ENCODE measurements at regions not wholly inside any gene's neighbourhood (a gene's known extent, or its start where the extent isn't known, plus 50 kb on each side); places are given as distances from the start of the nearest gene placed in this dataset.

DNA sequence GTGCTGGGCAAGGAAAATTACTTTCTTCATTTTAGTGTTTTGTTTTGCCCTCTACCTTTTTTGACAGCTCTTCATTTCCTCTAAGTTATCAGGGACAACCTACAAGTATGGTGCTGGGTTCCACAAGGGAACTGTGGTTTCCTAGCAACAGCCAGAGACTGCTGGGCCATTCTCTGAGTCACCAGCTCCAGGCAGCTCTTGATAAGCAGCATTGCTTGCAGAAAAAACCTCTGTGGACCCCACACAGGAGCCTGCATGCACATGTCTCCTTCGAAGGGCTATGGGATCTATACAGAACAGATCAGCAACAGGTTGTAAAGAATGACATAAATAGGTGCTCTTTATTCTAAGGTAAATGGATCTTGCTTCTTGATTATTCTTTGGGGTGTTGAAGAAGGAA is 81.0 kb upstream of the CCDC196 start:
- H3K27ac ChIP-seq, result no peak overlapping the region
- no peak overlapping the region for H3K4me3 ChIP-seq

DNA sequence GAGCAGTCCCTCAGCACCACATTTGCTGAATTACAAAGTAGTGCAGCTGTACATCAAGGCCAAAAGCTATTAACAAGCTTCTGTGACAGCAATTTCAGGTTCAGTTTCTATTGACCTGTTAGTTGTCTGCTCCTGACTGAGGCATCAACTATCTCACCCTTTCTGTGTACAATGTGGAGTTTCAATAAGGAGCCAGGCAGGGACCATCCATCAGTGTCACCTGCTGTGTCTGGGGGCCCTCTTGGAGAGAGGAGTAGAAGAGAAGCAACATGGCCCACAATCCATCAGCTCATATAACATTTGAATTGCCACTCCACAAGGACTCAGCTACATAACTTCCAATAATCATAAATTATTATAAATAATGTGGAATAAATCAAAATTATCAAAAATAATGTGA is 72.3 kb upstream of the CCDC196 start:
- H3K27ac ChIP-seq, result no peak overlapping the region
- H3K4me3 ChIP-seq, result no peak overlapping the region

DNA sequence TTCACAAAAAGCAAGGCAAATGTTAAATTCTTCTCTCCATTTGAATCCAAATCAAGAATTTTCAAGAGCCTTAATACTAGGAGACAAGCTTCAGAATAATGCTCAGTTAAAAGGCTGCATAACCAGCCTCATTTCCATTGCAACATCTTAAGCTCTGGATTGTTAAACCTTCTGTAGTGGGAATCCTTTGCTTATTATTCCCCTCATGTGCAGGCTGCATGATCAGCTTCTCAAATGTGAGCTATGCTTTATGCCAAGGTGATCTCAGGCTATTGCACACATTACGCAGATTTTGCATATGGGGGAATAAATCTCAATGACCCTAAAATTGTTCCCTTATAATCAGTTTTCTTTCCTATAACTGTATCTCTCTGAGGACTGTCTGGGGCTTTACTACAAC is 71.7 kb upstream of the CCDC196 start:
- H3K27ac ChIP-seq, result no peak overlapping the region

DNA sequence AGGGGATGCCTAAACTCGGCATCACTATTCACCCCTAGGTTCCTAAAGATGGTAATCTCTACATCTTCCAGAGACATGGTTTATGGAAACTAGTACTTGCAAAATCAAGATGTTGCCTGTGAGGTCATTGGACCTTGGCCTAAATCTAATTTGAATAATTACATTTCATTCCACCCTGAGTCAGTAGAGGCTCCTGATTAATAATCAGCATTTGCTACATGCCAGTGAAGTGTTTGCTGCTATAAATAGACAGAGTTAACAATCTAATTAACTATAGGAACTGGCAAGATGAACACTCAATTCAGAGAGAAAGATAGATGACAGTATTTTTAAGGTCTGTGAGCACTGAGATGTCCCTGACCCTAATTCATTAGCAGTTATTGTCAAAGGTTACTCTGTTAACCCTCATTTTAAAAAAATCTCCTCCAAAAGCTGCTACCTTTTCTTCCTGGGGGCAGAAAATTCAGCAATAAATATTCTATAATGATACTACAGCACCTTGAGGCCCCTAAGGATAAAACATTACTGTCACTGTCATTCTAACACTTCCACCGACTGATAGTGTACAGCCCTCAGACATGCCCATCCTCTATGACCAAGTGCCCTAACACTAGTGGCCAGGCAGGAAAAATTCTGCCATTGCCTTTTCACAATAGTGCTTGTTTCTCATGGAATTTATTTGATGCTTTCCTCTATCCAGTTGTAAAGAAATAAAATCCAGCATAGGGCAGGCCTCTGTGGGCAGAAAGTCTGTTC is 65.7 kb upstream of the CCDC196 start:
- Histone ChIP-seq H3K4me3 (no peak overlapping the region), H3K27ac (no peak overlapping the region)

More for the DNA sequence above, 71.7 kb upstream of the CCDC196 start:
- no peak overlapping the region for H3K4me3 ChIP-seq

DNA sequence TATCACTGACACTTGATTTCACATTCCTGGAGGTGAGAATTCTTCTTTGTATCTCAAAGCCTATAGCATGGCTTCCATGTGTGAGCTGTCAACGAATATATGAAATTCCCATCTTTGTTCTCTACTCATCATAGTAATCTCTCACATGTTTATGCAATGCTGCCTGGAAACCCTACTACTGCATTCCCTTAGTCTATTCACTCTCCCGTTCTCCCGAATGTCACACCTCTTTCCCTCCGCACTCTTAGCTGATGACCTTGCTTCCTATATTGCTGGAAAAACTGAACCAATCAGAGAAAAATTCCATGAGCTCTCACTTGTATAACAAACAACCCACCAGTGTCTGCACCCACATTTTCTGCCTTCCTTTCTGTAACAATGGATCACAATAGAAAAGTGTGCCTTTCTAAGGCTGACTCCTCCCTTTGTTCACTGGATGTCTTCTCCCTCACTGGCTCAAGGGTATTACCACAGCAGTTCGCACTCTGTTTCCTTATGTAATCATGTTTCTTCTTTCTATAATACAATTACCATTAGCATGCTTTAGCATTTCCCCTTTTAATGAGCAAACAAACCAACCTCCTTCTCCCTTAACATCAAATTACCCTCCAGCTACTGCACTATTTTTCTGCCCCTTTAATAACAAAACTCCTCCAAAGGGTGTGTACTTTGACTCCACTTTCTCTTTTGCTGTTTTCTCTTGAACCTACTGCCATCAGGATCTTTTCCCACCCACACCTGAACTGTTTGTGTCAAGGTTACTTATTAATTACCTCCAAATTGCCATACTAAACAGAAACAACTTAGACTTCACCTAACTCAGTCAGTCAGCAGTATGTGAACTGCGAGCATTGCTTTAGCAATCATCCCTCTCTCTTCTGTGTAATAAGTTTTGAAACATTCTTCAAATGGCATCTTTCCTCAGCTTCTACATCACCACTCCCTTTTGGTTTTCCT is 63.9 kb upstream of the CCDC196 start:
- Histone ChIP-seq H3K4me3 (no peak overlapping the region), H3K27ac (no peak overlapping the region)

DNA sequence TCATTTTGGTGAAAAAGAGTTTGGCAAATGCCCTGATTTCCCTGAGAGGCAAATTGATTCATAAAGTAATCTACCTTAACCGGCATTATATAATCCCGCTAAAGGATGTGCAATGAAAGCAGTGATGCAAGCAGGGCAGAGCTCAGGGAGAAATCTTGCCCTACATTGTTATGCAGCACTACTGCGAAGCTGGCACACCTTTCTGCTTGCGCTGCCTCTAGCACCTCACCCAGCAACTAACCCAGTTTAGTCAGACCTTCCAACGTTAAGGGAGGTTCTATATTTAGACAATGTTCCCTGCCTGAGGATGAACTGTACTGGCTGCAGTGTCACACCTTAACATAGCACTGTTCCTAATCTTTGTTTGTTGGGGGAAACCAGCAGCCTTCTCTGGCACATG is 60.8 kb upstream of the CCDC196 start:
- Histone ChIP-seq H3K27ac (no peak overlapping the region), H3K4me3 (no peak overlapping the region)

DNA sequence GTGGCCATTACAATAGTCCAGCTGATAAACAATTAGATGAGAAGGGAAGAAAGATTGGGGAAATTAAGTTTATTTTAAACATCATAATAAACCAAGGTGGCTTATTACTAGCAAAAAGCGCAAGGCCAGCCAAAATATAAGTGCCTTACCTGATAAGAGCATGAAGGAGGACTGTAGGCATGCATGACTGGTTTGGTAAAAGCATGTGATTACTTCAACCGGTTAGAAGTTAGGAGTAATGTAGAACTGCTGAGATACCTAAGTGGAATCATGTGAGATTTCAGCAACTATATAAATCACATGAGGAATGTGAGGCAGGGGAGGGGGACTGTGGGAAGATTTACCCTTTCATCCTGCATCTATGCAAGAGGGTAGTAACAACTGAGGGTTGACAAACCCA is 59.7 kb upstream of the CCDC196 start:
- H3K4me3 ChIP-seq, result no peak overlapping the region
- no peak overlapping the region for H3K27ac ChIP-seq

DNA sequence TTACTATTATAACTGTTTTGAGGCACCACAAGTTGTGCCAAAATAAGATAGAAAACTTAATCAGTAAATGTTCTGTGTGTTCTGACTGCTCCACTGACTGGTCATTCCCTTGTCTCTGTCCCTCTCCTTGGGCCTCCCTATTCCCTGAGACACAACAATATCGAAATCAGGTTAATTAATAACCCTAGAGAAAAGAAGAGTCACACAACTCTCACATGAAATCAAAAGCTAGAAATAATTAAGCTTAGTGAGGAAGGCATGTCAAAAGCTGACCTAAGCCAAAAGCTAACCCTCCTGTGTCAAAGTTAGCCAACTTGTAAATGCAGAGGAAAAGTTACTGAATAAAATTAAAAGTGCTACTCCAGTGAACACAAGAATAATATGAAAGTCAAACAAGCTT is 53.8 kb upstream of the CCDC196 start:
- no peak overlapping the region for H3K27ac ChIP-seq
- H3K4me3 ChIP-seq, result no peak overlapping the region

DNA sequence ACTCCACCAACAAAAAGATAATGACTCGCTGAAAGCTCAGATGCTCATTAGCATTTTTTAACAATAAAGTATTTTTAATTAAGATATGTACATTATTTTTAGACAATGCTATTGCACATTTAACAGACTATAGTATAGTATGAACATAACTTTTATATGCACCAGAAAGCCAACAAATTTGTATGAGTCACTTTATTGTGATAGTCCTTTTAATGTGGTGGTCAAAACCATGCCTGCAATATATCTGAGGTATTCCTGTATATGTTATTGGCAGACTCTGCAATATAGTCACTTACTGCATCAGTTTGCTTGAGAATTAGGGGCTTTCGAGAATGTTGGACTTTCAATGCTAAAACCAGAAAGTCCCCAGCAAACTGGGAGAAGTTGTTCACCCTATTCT is 51.7 kb upstream of the CCDC196 start:
- Histone ChIP-seq H3K4me3 (no peak overlapping the region), H3K27ac (no peak overlapping the region)

DNA sequence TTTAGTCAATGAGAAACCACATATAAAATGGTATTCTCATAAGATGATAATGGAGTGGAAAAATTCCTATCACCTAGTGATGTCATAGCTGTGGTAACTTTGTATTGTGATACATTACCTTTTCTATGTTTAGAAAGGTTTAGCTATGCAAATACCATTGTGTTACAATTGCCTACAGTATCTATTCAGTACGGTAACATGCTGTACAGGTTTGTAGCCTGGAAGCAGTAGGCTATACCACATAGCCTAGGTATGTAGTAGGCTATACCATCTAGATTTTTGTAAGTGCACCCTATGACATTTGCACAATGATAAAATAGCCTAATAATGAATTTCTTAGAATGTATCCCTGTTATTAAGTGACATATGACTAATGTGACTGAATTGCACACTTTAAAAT is 50.5 kb upstream of the CCDC196 start:
- no peak overlapping the region for H3K4me3 ChIP-seq
- H3K27ac ChIP-seq, result no peak overlapping the region
